C4-2B (cell line): ENCODE measurements at regions not wholly inside any gene's neighbourhood (a gene's known extent, or its start where the extent isn't known, plus 50 kb on each side); places are given as distances from the start of the nearest gene placed in this dataset.

Experiments
- CTCF ChIP-seq: fragments of 450-650 bp; conservative IDR thresholded peaks from 2 replicates; pipeline ENCODE4 v1.5.1; 2017; ENCODE audit warnings: mild to moderate bottlenecking
- ZFX ChIP-seq: fragments of 450-650 bp; IDR thresholded peaks from 2 replicates; pipeline ENCODE4 v1.6.1; 2017

GRCh38 chr14:38646391-38646790, 390.5 kb upstream of the CLEC14A start:
- no peak for TF ChIP-seq CTCF
- TF ChIP-seq ZFX = no peak
